Uterus (tissue), 2 donors: ENCODE measurements at regions not wholly inside any gene's neighbourhood (a gene's known extent, or its start where the extent isn't known, plus 50 kb on each side); places are given as distances from the start of the nearest gene placed in this dataset.

ENCODE experiments used
- CTCF ChIP-seq, 4 experiments: fragments of 200-600 bp in 2 of 4; fragments of 450-650 bp in 2 of 4; sonication (generic) in 2 of 4; IDR thresholded peaks; one replicate each; pipeline ENCODE4 v1.5.1; 2016 to 2019; ENCODE audit warnings: antibody characterized with exemption in 4 of 4, mild to moderate bottlenecking in 2 of 4, moderate library complexity in 1 of 4
- POLR2A ChIP-seq, 2 donors: fragments of 450-650 bp; IDR thresholded peaks; one replicate each; pipeline ENCODE4 v1.6.1; 2016; ENCODE audit warnings: antibody characterized with exemption in 2 of 2, mild to moderate bottlenecking in 1 of 2, moderate library complexity in 1 of 2

GRCh38 chr13:24104723-24105122 lies 55.8 kb upstream of the SPATA13 start:
- no peak for TF ChIP-seq CTCF (IDR thresholded peaks at IDR 0.05)
- TF ChIP-seq POLR2A (IDR thresholded peaks at IDR 0.05), result no peak
